ENCODE measurements at regions not wholly inside any gene's neighbourhood (a gene's known extent, or its start where the extent isn't known, plus 50 kb on each side); places are given as distances from the start of the nearest gene placed in this dataset.
A peak's percentile ranks its signal among the peaks of the same experiment; 100 is the strongest.

DNA sequence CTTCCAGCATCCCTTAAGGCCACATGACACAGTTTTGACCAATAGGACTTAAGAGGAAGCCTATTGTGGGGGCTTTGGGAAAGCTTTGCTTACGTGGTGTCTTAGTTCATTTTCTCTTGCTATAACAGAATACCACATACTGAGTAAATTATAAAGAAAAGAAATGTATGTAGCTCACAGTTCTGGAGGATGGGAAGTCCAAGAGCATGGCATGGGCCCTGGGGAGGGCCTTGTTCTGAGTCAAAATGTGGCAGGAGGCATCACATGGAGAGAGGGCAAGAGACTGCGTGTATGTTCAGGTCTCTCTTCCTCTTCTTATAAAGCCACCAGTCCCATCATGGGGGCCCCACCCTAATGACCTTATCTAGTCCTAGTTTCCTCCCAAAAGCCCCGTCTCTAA is 68.6 kb upstream of the CPEB4 start:
- Histone ChIP-seq H3K79me2 (ENCODE audit: control insufficient read depth, insufficient read depth, low read length, unreplicated experiment) (no peaks in the 10 kb centered on the region), H3K4me1 (ENCODE audit: control insufficient read depth, insufficient read depth, low read length, unreplicated experiment) (peaks cover 19% of the 10 kb centered on the region), H3K4me3 (ENCODE audit: low read depth, low read length) (no peak overlapping the region), H2AFZ (ENCODE audit: low read length, unreplicated experiment) (no peak overlapping the region), H3K36me3 (ENCODE audit: insufficient read depth, low read length) (no peaks in the 10 kb centered on the region), H3K27me3 (ENCODE audit: insufficient read depth, low read length) (no peaks in the 10 kb centered on the region), H3K27ac (ENCODE audit: low read depth, low read length) (no peak overlapping the region)

DNA sequence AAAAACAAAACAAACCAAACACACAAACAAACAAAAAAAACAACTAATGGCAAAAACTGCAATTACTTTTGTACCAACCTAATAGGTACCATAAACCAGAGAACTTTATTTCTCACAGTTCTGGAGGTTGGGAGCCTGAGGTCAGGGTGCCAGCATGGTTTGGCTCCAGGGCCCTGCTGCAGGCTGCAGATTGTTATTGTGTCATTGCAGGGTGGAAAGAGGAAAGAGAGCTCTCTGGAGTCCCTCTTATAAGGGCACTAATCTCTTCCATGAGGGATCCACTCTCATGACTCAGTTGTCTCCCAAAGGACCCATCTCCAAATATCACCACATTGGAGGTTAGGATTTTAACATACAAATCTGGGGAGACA is 64.9 kb upstream of the CPEB4 start:
- no peak overlapping the region for H2AFZ ChIP-seq (ENCODE audit: low read length, unreplicated experiment)
- H3K4me3 ChIP-seq (ENCODE audit: low read depth, low read length) = no peak overlapping the region
- H3K79me2 ChIP-seq (ENCODE audit: control insufficient read depth, insufficient read depth, low read length, unreplicated experiment) = no peaks in the 10 kb centered on the region
- peaks cover 26% of the 10 kb centered on the region for H3K4me1 ChIP-seq (ENCODE audit: control insufficient read depth, insufficient read depth, low read length, unreplicated experiment)
- H3K27me3 ChIP-seq (ENCODE audit: insufficient read depth, low read length) = no peaks in the 10 kb centered on the region
- no peaks in the 10 kb centered on the region for H3K36me3 ChIP-seq (ENCODE audit: insufficient read depth, low read length)
- peak overlapping the region; percentile 65 for H3K27ac ChIP-seq (ENCODE audit: low read depth, low read length)

DNA sequence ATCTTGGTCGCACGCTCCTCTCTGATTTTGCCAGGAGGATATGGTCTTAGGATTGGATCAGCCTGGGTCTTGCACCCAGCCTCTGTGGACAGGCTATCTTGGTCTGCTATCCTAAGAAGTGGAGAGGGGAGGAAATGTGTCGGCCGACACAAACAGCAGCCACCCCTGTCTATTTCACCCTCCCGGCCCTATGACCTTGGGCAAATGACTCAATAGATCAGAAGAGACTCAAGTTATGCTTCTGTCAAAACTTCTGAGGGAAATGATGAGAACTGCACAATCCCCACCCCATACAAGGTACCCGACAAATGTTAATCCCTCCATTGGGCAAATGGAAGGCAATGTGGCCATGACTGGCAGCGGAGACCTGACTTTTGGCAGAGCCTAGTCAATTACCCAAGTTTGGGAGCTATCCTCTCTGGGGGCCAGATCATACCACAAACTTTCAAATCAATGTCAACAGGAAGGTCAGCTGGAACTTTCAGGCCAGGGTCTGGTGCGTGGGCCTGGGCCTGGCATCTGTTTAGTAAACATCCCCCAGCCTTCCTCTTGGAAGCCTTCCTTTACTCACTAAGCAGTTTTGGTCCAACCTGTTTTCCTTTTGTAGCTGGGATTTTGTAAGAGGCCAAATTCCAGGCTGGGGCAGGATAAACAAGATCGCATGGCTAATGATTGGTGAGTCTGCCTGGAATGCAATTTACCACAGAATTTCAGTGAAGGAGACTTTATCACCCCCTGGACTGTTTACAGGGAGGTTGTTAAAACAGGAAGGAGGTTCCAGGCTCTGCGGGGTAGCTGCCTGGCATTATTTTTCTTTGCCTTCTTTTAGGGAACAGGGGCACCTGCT is 64.2 kb upstream of the CPEB4 start:
- Histone ChIP-seq H3K36me3 (ENCODE audit: insufficient read depth, low read length) (no peaks in the 10 kb centered on the region), H3K27me3 (ENCODE audit: insufficient read depth, low read length) (no peaks in the 10 kb centered on the region), H3K4me3 (ENCODE audit: low read depth, low read length) (no peak overlapping the region), H3K79me2 (ENCODE audit: control insufficient read depth, insufficient read depth, low read length, unreplicated experiment) (no peaks in the 10 kb centered on the region), H3K27ac (ENCODE audit: low read depth, low read length) (peak overlapping the region; percentile 65), H2AFZ (ENCODE audit: low read length, unreplicated experiment) (peak overlapping the region; percentile 6), H3K4me1 (ENCODE audit: control insufficient read depth, insufficient read depth, low read length, unreplicated experiment) (peaks cover 26% of the 10 kb centered on the region)

DNA sequence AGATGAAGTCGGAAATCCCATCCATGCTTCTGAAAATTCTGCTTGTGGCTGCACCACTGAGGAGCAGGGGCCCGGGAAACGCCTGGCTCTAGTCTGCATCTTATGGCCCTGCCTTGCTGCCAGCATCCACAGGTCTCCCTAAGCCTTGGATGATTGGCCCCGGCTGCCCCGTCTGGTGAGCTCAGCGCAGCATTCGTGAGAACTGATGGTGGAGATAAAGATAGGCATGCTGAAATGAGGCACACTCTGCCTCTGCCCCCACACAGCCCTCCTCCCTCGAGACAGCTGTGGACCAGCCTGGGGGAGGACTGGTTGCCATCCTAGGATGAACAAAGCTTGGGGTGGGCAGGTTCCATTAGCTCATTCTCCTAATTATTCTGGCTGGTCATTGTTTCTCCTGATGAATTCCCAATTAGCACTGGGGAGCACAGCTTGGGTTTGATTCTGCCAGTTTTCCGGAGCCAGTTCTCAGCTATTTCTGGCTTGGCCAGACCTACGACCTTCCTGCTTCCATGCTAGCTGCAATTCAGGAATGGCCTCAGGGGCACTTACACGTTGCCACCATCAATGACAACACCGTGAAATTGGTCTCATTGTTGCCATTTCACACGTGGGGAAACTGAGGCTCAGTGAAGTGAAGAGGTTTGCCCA is 62.8 kb upstream of the CPEB4 start:
- Histone ChIP-seq H3K4me3 (ENCODE audit: low read depth, low read length) (no peak overlapping the region), H3K79me2 (ENCODE audit: control insufficient read depth, insufficient read depth, low read length, unreplicated experiment) (no peaks in the 10 kb centered on the region), H2AFZ (ENCODE audit: low read length, unreplicated experiment) (no peak overlapping the region), H3K36me3 (ENCODE audit: insufficient read depth, low read length) (no peaks in the 10 kb centered on the region), H3K27me3 (ENCODE audit: insufficient read depth, low read length) (no peaks in the 10 kb centered on the region), H3K4me1 (ENCODE audit: control insufficient read depth, insufficient read depth, low read length, unreplicated experiment) (peaks cover 26% of the 10 kb centered on the region), H3K27ac (ENCODE audit: low read depth, low read length) (no peak overlapping the region)

DNA sequence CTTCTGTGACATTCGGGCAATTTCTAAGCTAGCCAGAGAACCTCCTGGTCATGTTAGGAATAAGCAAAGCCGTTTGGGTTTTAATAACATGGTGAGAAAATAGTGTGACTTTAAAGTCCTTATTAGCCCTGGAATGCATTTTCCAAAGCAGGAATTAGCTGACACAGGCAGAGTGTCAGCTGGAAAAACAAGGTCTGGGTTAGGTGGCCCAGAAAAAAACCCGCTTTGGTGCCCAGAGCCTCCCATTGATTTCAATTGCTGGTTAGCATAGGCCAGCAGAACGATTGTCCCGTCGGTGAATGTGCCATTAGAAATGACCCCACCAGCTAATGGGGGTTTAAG is 62.1 kb upstream of the CPEB4 start:
- Histone ChIP-seq H3K27me3 (ENCODE audit: insufficient read depth, low read length) (no peaks in the 10 kb centered on the region), H2AFZ (ENCODE audit: low read length, unreplicated experiment) (no peak overlapping the region), H3K36me3 (ENCODE audit: insufficient read depth, low read length) (no peaks in the 10 kb centered on the region), H3K4me1 (ENCODE audit: control insufficient read depth, insufficient read depth, low read length, unreplicated experiment) (peaks cover 26% of the 10 kb centered on the region), H3K27ac (ENCODE audit: low read depth, low read length) (no peak overlapping the region), H3K79me2 (ENCODE audit: control insufficient read depth, insufficient read depth, low read length, unreplicated experiment) (no peaks in the 10 kb centered on the region), H3K4me3 (ENCODE audit: low read depth, low read length) (no peak overlapping the region)

DNA sequence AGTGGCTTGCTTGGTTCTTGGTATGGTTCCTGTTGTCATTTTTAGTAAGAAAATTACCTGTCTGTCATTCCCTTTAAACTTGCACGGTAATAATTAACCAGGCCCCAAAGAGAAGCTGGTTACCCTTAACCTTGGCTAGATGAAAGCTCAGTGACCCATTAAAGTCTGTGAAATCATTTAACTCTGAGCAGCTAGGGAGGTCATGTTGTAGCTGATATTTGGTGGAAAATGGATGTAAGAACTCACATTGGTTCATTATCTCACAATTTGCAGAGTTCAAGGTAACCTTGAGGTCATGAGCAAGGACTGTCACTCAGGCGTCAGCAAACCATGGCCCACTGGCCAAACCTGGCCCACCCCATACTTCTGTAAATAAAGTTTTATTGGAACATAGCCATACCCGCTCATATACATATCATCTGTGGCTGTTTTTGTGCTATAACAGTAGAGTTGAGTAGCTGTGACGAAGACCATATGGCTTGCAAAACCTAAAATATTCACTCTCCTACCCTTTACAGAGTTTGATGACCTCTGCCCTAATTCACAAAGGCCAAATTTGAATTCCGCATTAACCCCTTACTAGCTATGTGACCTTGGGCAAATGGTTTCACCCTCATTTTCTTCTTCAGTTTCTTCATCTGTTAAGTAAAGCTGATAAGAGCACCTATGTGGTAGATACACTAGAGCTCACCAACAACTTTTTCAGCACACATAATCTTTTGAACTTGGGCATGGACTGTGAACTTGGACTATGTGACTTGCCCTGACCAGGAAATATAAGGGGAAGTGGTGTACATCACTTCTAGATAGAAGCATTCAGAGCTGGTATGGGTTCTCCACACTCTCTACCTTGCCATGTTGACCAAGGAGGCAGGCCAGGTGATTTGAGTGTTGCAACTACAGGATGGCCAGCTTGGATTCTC is 61.5 kb upstream of the CPEB4 start:
- Histone ChIP-seq H3K79me2 (ENCODE audit: control insufficient read depth, insufficient read depth, low read length, unreplicated experiment) (no peaks in the 10 kb centered on the region), H3K4me1 (ENCODE audit: control insufficient read depth, insufficient read depth, low read length, unreplicated experiment) (peaks cover 26% of the 10 kb centered on the region), H3K27ac (ENCODE audit: low read depth, low read length) (no peak overlapping the region), H3K27me3 (ENCODE audit: insufficient read depth, low read length) (no peaks in the 10 kb centered on the region), H3K4me3 (ENCODE audit: low read depth, low read length) (no peak overlapping the region), H2AFZ (ENCODE audit: low read length, unreplicated experiment) (no peak overlapping the region), H3K36me3 (ENCODE audit: insufficient read depth, low read length) (no peaks in the 10 kb centered on the region)

DNA sequence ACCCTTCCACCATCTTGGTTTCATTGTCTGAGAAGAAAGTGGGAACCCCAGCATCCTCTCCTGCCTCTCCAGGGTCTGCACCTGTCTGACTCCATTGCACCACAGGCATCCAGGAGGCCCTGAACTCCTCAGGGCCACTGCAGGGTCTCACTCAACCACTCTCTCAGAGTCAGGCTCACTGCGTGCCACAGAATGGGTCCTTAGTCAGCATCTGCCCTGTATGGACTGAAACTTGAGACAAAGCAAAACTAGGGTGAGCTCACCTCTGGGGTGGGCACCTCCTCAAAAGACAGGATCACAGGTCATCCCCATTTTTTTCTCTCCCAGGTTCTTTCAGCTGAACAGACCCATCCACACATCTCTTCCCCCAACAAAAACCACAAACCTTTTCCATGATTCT is 59.2 kb upstream of the CPEB4 start:
- Histone ChIP-seq H2AFZ (ENCODE audit: low read length, unreplicated experiment) (no peak overlapping the region), H3K79me2 (ENCODE audit: control insufficient read depth, insufficient read depth, low read length, unreplicated experiment) (no peaks in the 10 kb centered on the region), H3K36me3 (ENCODE audit: insufficient read depth, low read length) (no peaks in the 10 kb centered on the region), H3K27ac (ENCODE audit: low read depth, low read length) (no peak overlapping the region), H3K4me3 (ENCODE audit: low read depth, low read length) (no peak overlapping the region), H3K27me3 (ENCODE audit: insufficient read depth, low read length) (no peaks in the 10 kb centered on the region), H3K4me1 (ENCODE audit: control insufficient read depth, insufficient read depth, low read length, unreplicated experiment) (peaks cover 13% of the 10 kb centered on the region)

DNA sequence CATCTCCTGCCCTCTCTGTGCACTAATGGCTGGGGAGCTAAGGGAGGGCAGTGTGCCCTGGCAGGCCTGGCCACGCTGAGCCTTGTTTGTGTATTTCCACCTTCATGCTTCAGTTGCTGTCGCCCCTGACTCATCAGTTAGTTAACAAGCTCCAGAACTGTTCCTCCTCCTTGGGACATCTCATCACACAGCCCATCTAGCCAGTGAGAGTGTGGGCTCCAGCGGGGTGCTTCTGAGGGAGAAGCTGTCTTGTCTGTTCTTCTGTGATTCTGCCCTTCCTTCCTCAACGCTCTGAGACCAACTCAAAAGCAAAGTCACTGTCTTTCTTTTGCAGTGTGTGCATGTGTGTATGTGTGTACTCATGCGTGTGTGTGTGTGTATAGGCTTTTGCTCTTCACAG is 58.3 kb upstream of the CPEB4 start:
- Histone ChIP-seq H2AFZ (ENCODE audit: low read length, unreplicated experiment) (no peak overlapping the region), H3K27ac (ENCODE audit: low read depth, low read length) (no peak overlapping the region), H3K36me3 (ENCODE audit: insufficient read depth, low read length) (no peaks in the 10 kb centered on the region), H3K4me1 (ENCODE audit: control insufficient read depth, insufficient read depth, low read length, unreplicated experiment) (peaks cover 4% of the 10 kb centered on the region), H3K27me3 (ENCODE audit: insufficient read depth, low read length) (no peaks in the 10 kb centered on the region), H3K79me2 (ENCODE audit: control insufficient read depth, insufficient read depth, low read length, unreplicated experiment) (no peaks in the 10 kb centered on the region), H3K4me3 (ENCODE audit: low read depth, low read length) (no peak overlapping the region)

DNA sequence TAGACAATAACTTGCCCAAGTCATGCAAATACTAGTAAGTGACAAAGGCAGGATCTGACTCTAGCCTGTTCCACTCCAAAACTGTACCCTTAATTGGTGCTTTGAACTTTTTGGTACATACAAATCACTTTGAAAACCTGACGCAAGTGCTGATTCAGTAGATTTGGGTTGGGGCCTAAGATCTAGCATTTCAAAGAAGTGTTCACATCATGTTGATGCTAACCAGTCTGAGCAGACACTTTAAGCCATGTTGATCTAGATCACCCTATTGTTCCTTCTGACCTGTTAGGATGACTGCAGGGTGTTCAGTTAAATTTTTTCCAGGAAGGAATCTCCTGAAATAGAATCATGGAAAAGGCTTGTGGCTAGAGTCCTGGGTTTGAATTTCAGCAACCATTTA is 57.7 kb upstream of the CPEB4 start:
- Histone ChIP-seq H3K4me3 (ENCODE audit: low read depth, low read length) (no peak overlapping the region), H3K4me1 (ENCODE audit: control insufficient read depth, insufficient read depth, low read length, unreplicated experiment) (no peaks in the 10 kb centered on the region), H3K36me3 (ENCODE audit: insufficient read depth, low read length) (no peaks in the 10 kb centered on the region), H3K79me2 (ENCODE audit: control insufficient read depth, insufficient read depth, low read length, unreplicated experiment) (no peaks in the 10 kb centered on the region), H3K27me3 (ENCODE audit: insufficient read depth, low read length) (no peaks in the 10 kb centered on the region), H2AFZ (ENCODE audit: low read length, unreplicated experiment) (no peak overlapping the region), H3K27ac (ENCODE audit: low read depth, low read length) (no peak overlapping the region)

DNA sequence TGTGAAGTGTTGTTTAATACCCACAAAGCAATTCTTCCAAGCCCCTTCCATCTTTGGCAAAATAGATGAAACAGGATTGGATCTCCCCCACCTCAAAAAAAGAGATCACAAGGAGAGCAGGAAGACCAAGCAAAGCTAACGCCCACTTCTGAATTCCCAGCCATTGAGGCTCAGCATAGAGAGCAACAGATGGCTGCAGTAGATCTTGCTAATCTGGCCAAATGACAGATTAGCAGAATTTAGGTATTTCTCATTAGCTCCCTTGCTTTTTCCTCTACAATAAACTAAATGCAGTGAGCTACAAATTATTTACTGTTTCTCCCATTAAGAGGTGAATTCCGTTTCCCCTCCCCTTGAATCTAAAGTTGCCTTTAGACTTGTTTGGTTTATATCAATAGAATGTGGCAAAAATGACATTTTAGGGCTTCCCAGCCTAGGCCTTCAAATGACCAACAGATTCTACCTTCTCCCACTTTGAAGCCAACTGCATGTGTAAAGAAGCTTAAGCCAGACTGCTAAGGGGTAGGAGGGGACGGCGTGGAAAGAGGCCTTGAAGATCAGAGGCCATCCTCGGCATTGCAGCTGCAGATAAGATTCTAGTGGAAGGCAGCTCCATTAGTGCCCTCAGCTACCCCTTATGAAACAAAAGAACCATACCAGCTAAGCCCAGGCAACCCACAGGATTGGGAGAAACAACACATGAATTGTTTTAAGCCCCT is 56.8 kb upstream of the CPEB4 start:
- H3K79me2 ChIP-seq (ENCODE audit: control insufficient read depth, insufficient read depth, low read length, unreplicated experiment) = no peaks in the 10 kb centered on the region
- no peak overlapping the region for H3K27ac ChIP-seq (ENCODE audit: low read depth, low read length)
- no peaks in the 10 kb centered on the region for H3K27me3 ChIP-seq (ENCODE audit: insufficient read depth, low read length)
- H3K4me3 ChIP-seq (ENCODE audit: low read depth, low read length) = no peak overlapping the region
- H3K36me3 ChIP-seq (ENCODE audit: insufficient read depth, low read length) = no peaks in the 10 kb centered on the region
- no peaks in the 10 kb centered on the region for H3K4me1 ChIP-seq (ENCODE audit: control insufficient read depth, insufficient read depth, low read length, unreplicated experiment)
- no peak overlapping the region for H2AFZ ChIP-seq (ENCODE audit: low read length, unreplicated experiment)

Measured in ACC112 (cell line).